Panc1 (cell line): ENCODE measurements at regions not wholly inside any gene's neighbourhood (a gene's known extent, or its start where the extent isn't known, plus 50 kb on each side); places are given as distances from the start of the nearest gene placed in this dataset.

Source experiments
- ATAC-seq: fragments of 200-7000 bp; cut with Tn5 transposase; 2 replicates; pipeline ENCODE4 v1.9.1; 2020; ENCODE audit warnings: mild to moderate bottlenecking, moderate library complexity
- BruUV-seq: library from RNA; stranded (reverse); fragments of 400-500 nt; replicated peaks from 2 replicates; lab custom pipeline; 2021; lab: Mats Ljungman, UMichigan
- CTCF ChIA-PET: fragments of 300-600 bp; sonication (Branson Sonifier 250); formaldehyde crosslinking; loops from one replicate; lab custom pipeline; 2022; ENCODE audit warnings: antibody characterized with exemption; lab: Charles Lee
- POLR2A ChIA-PET: fragments of 300-600 bp; sonication (Branson Sonifier 250); formaldehyde crosslinking; loops from one replicate; lab custom pipeline; 2022; ENCODE audit warnings: antibody characterized with exemption; lab: Charles Lee
- DNase-seq: peaks from one replicate; pipeline ENCODE4 v3.0.0-alpha.2; 2010; ENCODE audit warnings: low read depth, low spot score
- H3K27ac ChIP-seq: 2 replicates; pipeline ENCODE4 v1.5.1; 2011; ENCODE audit warnings: mild to moderate bottlenecking, low read length, inconsistent platforms
- H3K27me3 ChIP-seq: fragments of 200-500 bp; sonication (Bioruptor generic); 2 replicates; pipeline ENCODE4 v1.6.0; 2014; ENCODE audit warnings: low read length, inconsistent platforms; ENCODE audit not compliant: control insufficient read depth, insufficient read depth
- H3K36me3 ChIP-seq: fragments of 200-500 bp; sonication (Bioruptor generic); 2 replicates; pipeline ENCODE4 v1.5.1; 2014; ENCODE audit warnings: inconsistent platforms, mild to moderate bottlenecking, low read length, moderate library complexity; ENCODE audit not compliant: control insufficient read depth, insufficient read depth
- H3K4me1 ChIP-seq: 2 replicates; pipeline ENCODE4 v1.5.1; 2011; ENCODE audit warnings: inconsistent platforms, mild to moderate bottlenecking, low read length, moderate library complexity; ENCODE audit not compliant: control insufficient read depth, insufficient read depth
- H3K4me3 ChIP-seq, 2 experiments: 2 replicates each; pipeline ENCODE4 v1.5.1; 2011 to 2012; ENCODE audit warnings: low read depth in 2 of 2, low read length in 2 of 2, mild to moderate bottlenecking in 2 of 2, inconsistent platforms in 1 of 2, moderate library complexity in 1 of 2
- H3K9me3 ChIP-seq: fragments of 200-500 bp; sonication (Bioruptor generic); 2 replicates; pipeline ENCODE4 v1.5.1; 2014; ENCODE audit warnings: low read depth, mild to moderate bottlenecking, inconsistent platforms, low read length, moderate library complexity; ENCODE audit not compliant: control insufficient read depth, insufficient read depth
- CTCF ChIP-seq: fragments of 450-650 bp; IDR thresholded peaks from 2 replicates; pipeline ENCODE4 v1.5.1; 2017; ENCODE audit warnings: mild to moderate bottlenecking
- POLR2AphosphoS5 ChIP-seq: IDR thresholded peaks from 2 replicates; pipeline ENCODE4 v1.6.1; 2012; ENCODE audit warnings: mild to moderate bottlenecking, low read depth, low read length, moderate library complexity
- REST ChIP-seq, 2 experiments: IDR thresholded peaks; 2 replicates each; pipeline ENCODE4 v1.6.1; 2011 to 2012; ENCODE audit warnings: low read depth in 2 of 2, control low read depth in 1 of 2, low read length in 1 of 2, mild to moderate bottlenecking in 1 of 2, moderate library complexity in 1 of 2; ENCODE audit not compliant: insufficient read depth in 1 of 2
- SIN3A ChIP-seq: IDR thresholded peaks from 2 replicates; pipeline ENCODE4 v1.6.1; 2012; ENCODE audit warnings: low read depth, mild to moderate bottlenecking, low read length, moderate library complexity, borderline replicate concordance; ENCODE audit not compliant: insufficient read depth
- TCF7L2 ChIP-seq: IDR thresholded peaks from 2 replicates; pipeline ENCODE4 v1.6.1; 2011; ENCODE audit warnings: mild to moderate bottlenecking, low read depth, low read length, inconsistent platforms
- in situ Hi-C: cut with HindIII; loops from 2 replicates; pipeline ENCODE4 v1.10.0; 2016; ENCODE audit warnings: low sequenced_read_pairs, low pct_unique_long_range_greater_than_20kb
- intact Hi-C: fragments of 100-400 bp; cut with micrococcal nuclease; formaldehyde crosslinking; loops from one replicate; pipeline ENCODE4 v1.10.0; 2022; ENCODE audit not compliant: unreplicated experiment

DNA sequence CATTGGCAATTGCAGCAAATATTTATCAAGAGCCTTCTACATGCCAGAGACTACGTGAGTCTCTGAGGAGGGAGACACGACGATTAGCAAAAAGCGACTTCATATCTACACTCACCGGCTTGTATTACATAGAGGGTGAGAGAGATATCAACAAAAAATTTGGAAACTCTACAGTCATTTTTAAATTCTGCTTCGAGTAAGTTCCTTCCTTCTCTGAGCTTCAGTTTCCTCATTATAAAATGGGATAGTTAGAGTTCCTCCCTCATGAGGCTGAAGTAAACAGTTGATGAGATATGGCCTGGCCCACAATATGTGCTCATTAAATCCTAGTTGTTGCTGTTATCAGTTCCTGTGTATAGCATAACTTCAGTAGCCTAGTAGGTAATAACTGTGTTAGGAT is 64.1 kb upstream of the SIRPA start:
- no TSS peak for BruUV-seq
- in situ Hi-C loops (no loop called here), intact Hi-C loops (no loop called here)
- ATAC-seq (no peak), DNase-seq (no peak)
- Histone ChIP-seq H3K4me3 (no peak overlapping the region), H3K27ac (no peak overlapping the region), H3K36me3 (no peaks in the 10 kb centered on the region), H3K4me1 (no peaks in the 10 kb centered on the region), H3K27me3 (no peaks in the 10 kb centered on the region), H3K9me3 (no peaks in the 10 kb centered on the region)
- no peak for TF ChIP-seq POLR2AphosphoS5
- no peak for TF ChIP-seq TCF7L2
- TF ChIP-seq CTCF: no peak
- no peak for TF ChIP-seq REST (IDR thresholded peaks at IDR 0.05; ENCODE audit: insufficient read depth in 1 of 2, low read depth in 2 of 2, low read length in 1 of 2)
- CTCF ChIA-PET: interaction anchor here (0.6 kb wide), 1 partner anchor 355 kb away, joined by 3 read pairs; no protein-coding TSS in a partner anchor
- POLR2A ChIA-PET: no interaction called here

DNA sequence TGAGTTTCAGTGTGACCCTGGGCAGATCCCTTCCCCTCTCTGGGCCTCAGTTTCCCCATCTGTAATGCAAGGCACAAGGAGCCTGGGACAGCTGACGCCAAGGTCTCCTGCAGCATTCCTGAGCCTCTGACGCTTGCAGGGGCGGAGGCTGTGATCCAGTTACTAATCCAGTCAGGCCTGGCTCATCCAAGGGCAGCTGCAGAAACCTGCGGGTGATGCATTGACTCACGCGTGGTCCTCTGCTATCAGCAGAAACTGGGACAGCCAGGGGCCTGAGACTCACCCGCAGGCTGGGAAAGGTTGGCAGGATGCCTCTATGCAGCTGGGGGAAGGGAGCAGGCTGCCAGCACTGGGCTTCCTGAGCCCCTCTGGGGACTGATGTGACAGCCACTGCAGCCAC is 65.0 kb upstream of the SIRPA start:
- Histone ChIP-seq H3K4me3 (no peak overlapping the region), H3K27ac (no peak overlapping the region), H3K9me3 (no peaks in the 10 kb centered on the region), H3K27me3 (no peaks in the 10 kb centered on the region), H3K4me1 (no peaks in the 10 kb centered on the region), H3K36me3 (no peaks in the 10 kb centered on the region)
- ATAC-seq (peak; percentile 64; the same call in 1 of the 2 replicates), DNase-seq (no peak)
- POLR2A ChIA-PET: no interaction called here
- intact Hi-C loops (no loop called here), in situ Hi-C loops (no loop called here)
- CTCF ChIA-PET: no interaction called here
- no peak for TF ChIP-seq SIN3A
- no peak for TF ChIP-seq TCF7L2
- no peak for TF ChIP-seq CTCF
- no peak for TF ChIP-seq REST (IDR thresholded peaks at IDR 0.05; ENCODE audit: insufficient read depth in 1 of 2, low read depth in 2 of 2, low read length in 1 of 2)
- TF ChIP-seq POLR2AphosphoS5: no peak
- no TSS peak for BruUV-seq
